ENCODE measurements at regions not wholly inside any gene's neighbourhood (a gene's known extent, or its start where the extent isn't known, plus 50 kb on each side); places are given as distances from the start of the nearest gene placed in this dataset.
"Not testable (repeated sequence)": the region's sequence is repeated elsewhere in the genome, so short reads cannot be mapped to it uniquely, and the experiment has no call there.

GRCh38 chr5:82422751-82423181 lies 144.6 kb upstream of the RPS23 start:
- no peak for DNase-seq (ENCODE audit: low spot score)

- DNase-seq (ENCODE audit: low spot score), result no peak
Measured at GRCh38 chr5:82422001-82422740, 144.0 kb upstream of the RPS23 start.

GRCh38 chr5:82421119-82421518 lies 143.0 kb upstream of the RPS23 start:
- DNase-seq (ENCODE audit: low spot score), result no peak

- not testable (repeated sequence) for DNase-seq (ENCODE audit: low spot score)
Measured at GRCh38 chr5:82420524-82420923, 142.4 kb upstream of the RPS23 start.

- no peak for DNase-seq (ENCODE audit: low spot score)
Measured at GRCh38 chr5:82419559-82420332, 141.6 kb upstream of the RPS23 start.

GRCh38 chr5:82418608-82418950 lies 140.4 kb upstream of the RPS23 start:
- no peak for DNase-seq (ENCODE audit: low spot score)

- no peak for DNase-seq (ENCODE audit: low spot score)
Measured at GRCh38 chr5:82417776-82418607, 139.8 kb upstream of the RPS23 start.

- DNase-seq (ENCODE audit: low spot score), result no peak
Measured at GRCh38 chr5:82416512-82416911, 138.4 kb upstream of the RPS23 start.

- DNase-seq (ENCODE audit: low spot score), result no peak
Measured at GRCh38 chr5:82414041-82414388, 135.9 kb upstream of the RPS23 start.

GRCh38 chr5:82413302-82414040 lies 135.3 kb upstream of the RPS23 start:
- DNase-seq (ENCODE audit: low spot score), result no peak

- DNase-seq (ENCODE audit: low spot score), result no peak
Measured at GRCh38 chr5:82408033-82408432, 129.9 kb upstream of the RPS23 start.

GRCh38 chr5:82406205-82406773 lies 128.1 kb upstream of the RPS23 start:
- DNase-seq (ENCODE audit: low spot score), result no peak

GRCh38 chr5:82405618-82406204 lies 127.6 kb upstream of the RPS23 start:
- DNase-seq (ENCODE audit: low spot score), result no peak

GRCh38 chr5:82405161-82405560 lies 127.0 kb upstream of the RPS23 start:
- DNase-seq (ENCODE audit: low spot score), result no peak

- no peak for DNase-seq (ENCODE audit: low spot score)
Measured at GRCh38 chr5:82404382-82404945, 126.3 kb upstream of the RPS23 start.

GRCh38 chr5:82403724-82404123 lies 125.6 kb upstream of the RPS23 start:
- no peak for DNase-seq (ENCODE audit: low spot score)

GRCh38 chr5:82403026-82403425 lies 124.9 kb upstream of the RPS23 start:
- DNase-seq (ENCODE audit: low spot score), result no peak

GRCh38 chr5:82399111-82399510 lies 121.0 kb upstream of the RPS23 start:
- no peak for DNase-seq (ENCODE audit: low spot score)

GRCh38 chr5:82397741-82398320 lies 119.7 kb upstream of the RPS23 start:
- no peak for DNase-seq (ENCODE audit: low spot score)

- peak; percentile 21 for DNase-seq (ENCODE audit: low spot score)
Measured at GRCh38 chr5:82396871-82397514, 118.8 kb upstream of the RPS23 start.
